BE2C (cell line): ENCODE measurements at regions not wholly inside any gene's neighbourhood (a gene's known extent, or its start where the extent isn't known, plus 50 kb on each side); places are given as distances from the start of the nearest gene placed in this dataset.

Experiments
- DNase-seq: peaks from one replicate; pipeline ENCODE4 v3.0.0-alpha.2; 2020
- H3K27me3 ChIP-seq: fragments of 250-450 bp; sonication (Bioruptor Pico); 2 replicates; pipeline ENCODE4 v1.5.1; 2020; ENCODE audit warnings: mild to moderate bottlenecking
- H3K36me3 ChIP-seq: fragments of 250-450 bp; sonication (Bioruptor Pico); 2 replicates; pipeline ENCODE4 v1.5.1; 2020; ENCODE audit warnings: mild to moderate bottlenecking
- H3K4me1 ChIP-seq: fragments of 250-450 bp; sonication (Bioruptor Pico); 2 replicates; pipeline ENCODE4 v1.5.1; 2020
- H3K4me3 ChIP-seq: 2 replicates; pipeline ENCODE4 v1.5.1; 2011; ENCODE audit warnings: low read depth, low read length
- H3K9me3 ChIP-seq: fragments of 250-450 bp; sonication (Bioruptor Pico); 2 replicates; pipeline ENCODE4 v1.5.1; 2020
- TF ChIP-seq, protein P1 (sequence below): IDR thresholded peaks from 2 replicates; pipeline ENCODE4 v1.5.1; 2012; ENCODE audit warnings: mild to moderate bottlenecking, low read depth, low read length

DNA sequence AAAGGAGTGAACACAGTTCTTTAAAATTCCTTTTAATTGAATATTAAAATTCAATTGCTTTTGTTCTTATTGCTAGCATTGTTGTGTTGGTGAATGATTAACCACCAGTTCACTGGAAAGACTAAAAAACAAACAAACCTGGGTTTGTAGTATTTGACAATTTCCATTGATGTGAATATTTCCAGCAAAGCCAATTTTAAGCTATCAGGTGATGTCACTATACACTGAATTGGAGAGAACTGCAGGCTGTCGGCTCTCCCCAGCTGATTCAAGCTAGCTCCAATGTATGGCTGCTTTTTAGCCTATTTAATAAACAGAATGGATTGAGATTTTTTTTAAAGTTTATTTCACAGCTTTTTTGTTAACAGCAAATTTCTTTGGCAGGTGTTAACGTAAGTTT lies 1753.6 kb upstream of the SEL1L start:
- DNase-seq, result no peak
- no peaks in the 10 kb centered on the region for H3K27me3 ChIP-seq
- TF ChIP-seq, protein P1, sequence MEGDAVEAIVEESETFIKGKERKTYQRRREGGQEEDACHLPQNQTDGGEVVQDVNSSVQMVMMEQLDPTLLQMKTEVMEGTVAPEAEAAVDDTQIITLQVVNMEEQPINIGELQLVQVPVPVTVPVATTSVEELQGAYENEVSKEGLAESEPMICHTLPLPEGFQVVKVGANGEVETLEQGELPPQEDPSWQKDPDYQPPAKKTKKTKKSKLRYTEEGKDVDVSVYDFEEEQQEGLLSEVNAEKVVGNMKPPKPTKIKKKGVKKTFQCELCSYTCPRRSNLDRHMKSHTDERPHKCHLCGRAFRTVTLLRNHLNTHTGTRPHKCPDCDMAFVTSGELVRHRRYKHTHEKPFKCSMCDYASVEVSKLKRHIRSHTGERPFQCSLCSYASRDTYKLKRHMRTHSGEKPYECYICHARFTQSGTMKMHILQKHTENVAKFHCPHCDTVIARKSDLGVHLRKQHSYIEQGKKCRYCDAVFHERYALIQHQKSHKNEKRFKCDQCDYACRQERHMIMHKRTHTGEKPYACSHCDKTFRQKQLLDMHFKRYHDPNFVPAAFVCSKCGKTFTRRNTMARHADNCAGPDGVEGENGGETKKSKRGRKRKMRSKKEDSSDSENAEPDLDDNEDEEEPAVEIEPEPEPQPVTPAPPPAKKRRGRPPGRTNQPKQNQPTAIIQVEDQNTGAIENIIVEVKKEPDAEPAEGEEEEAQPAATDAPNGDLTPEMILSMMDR, result no peak
- H3K4me3 ChIP-seq, result no peak overlapping the region
- no peaks in the 10 kb centered on the region for H3K36me3 ChIP-seq
- H3K9me3 ChIP-seq, result no peaks in the 10 kb centered on the region
- H3K4me1 ChIP-seq, result no peaks in the 10 kb centered on the region

DNA sequence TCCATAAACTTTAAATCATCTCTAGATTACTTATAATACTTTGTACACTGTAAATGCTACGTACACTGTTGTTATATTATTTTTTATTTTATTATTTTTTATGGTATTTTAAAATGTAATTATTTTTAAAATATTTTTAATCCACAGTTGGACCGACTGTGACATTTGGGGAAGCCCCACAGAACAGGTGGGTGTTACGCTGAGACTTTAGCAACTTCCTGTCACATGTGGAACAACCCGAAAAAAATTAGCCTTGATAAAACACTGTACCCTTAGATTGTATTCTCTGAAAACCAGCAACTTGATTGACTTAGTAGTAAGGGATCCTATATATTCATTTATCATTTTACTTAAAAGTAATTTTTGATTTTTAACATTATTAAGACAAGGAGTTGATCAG lies 1755.7 kb upstream of the SEL1L start:
- TF ChIP-seq, protein P1, result no peak
- H3K4me1 ChIP-seq, result no peaks in the 10 kb centered on the region

DNA sequence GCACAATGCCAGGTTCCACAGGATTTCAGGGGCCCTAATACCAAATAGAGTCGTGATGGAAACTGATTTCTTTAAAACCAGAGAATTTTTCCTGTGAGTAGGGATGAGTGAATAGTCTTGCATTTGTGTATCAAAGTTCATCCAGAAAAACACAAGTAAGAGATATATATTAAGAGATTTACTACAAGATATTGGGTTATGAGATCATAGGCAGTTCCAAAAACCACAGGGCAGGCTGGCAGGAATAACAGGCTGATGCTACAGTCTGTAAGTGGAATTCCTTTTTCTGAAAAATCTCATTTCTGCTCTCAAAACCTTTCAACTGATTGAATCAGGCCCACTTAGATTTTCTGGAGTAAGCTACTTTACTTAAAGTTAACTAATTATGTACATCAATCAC lies 1756.2 kb upstream of the SEL1L start:
- H3K4me1 ChIP-seq, result no peaks in the 10 kb centered on the region
- no peaks in the 10 kb centered on the region for H3K9me3 ChIP-seq
- DNase-seq, result no peak
- TF ChIP-seq, protein P1, result no peak
- H3K4me3 ChIP-seq, result no peak overlapping the region
- no peaks in the 10 kb centered on the region for H3K27me3 ChIP-seq
- no peaks in the 10 kb centered on the region for H3K36me3 ChIP-seq

More for the DNA sequence above, 1755.7 kb upstream of the SEL1L start:
- H3K27me3 ChIP-seq, result no peaks in the 10 kb centered on the region
- no peaks in the 10 kb centered on the region for H3K9me3 ChIP-seq
- DNase-seq, result no peak
- H3K4me3 ChIP-seq, result no peak overlapping the region
- H3K36me3 ChIP-seq, result no peaks in the 10 kb centered on the region

DNA sequence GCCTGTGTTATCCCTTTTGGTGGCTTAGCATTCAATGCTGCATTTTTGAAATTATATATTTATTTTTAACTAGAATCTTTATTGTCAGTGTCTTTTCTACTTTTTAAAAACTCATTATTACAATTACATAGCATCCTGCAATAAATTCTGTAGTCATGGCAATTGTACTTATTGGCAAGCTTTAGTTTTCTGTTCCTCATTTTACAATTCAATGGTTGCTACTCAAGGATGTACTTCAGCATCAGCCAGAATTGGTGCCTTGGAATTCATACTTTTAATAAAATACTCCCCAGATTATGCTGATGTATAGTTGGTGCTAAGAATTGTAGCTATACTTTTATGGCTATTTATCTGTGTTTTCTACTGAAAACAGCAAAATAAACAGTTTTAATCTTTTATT lies 1756.8 kb upstream of the SEL1L start:
- Histone ChIP-seq H3K27me3 (no peaks in the 10 kb centered on the region), H3K4me1 (no peaks in the 10 kb centered on the region), H3K36me3 (no peaks in the 10 kb centered on the region), H3K4me3 (no peak overlapping the region), H3K9me3 (no peaks in the 10 kb centered on the region)
- TF ChIP-seq, protein P1, result no peak
- DNase-seq, result no peak

DNA sequence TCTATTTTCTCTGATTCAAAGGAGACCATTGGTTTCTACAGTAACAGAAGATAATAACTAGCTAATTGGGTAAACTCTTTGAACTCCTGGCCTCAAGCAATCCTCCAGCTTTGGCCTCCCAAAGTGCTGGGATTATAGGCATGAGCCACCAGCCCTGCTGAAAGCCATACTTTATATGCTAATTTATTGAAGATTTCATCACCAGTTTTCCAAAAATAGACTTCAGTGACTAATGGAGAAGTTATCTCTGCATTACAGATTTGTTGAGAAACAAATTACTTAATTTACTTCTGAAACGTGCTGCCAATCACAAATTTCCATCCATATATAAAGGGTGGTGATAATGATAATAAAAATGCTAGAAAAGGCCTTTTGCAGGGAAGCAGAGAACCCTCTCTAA lies 1758.1 kb upstream of the SEL1L start:
- Histone ChIP-seq H3K4me3 (no peak overlapping the region), H3K4me1 (no peaks in the 10 kb centered on the region), H3K9me3 (no peaks in the 10 kb centered on the region), H3K27me3 (no peaks in the 10 kb centered on the region), H3K36me3 (no peaks in the 10 kb centered on the region)
- DNase-seq, result no peak
- TF ChIP-seq, protein P1, result no peak

DNA sequence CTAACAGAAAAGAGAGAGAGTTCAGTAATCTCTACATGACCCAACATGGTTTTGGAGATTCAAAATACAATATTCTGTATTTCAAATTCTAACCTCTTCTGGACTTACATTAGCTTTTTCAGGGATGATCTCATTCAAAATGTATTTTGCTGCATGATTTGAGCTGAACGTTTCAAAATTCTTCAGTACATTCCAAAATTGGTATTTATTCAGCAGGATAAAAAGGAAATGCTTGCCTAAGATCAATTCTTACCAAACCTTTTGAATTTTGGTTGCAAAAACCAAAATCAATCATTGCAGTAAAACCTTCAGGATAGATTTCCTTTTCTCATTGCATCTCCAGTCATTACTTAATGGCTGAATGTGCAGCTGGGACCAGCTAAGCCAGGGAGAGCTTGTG lies 1761.3 kb upstream of the SEL1L start:
- no peaks in the 10 kb centered on the region for H3K27me3 ChIP-seq
- no peaks in the 10 kb centered on the region for H3K36me3 ChIP-seq
- no peaks in the 10 kb centered on the region for H3K4me1 ChIP-seq
- TF ChIP-seq, protein P1, result no peak
- H3K9me3 ChIP-seq, result no peaks in the 10 kb centered on the region
- no peak for DNase-seq
- H3K4me3 ChIP-seq, result no peak overlapping the region
